NCI-H526 (cell line): ENCODE measurements at regions not wholly inside any gene's neighbourhood (a gene's known extent, or its start where the extent isn't known, plus 50 kb on each side); places are given as distances from the start of the nearest gene placed in this dataset.
A peak's percentile ranks its signal among the peaks of the same experiment; 100 is the strongest.
"Not testable (repeated sequence)": the region's sequence is repeated elsewhere in the genome, so short reads cannot be mapped to it uniquely, and the experiment has no call there.

Source experiments
- DNase-seq, 2 experiments: peaks; one replicate each; lab custom pipeline; 2025; lab: John Stamatoyannopoulos, UW

DNA sequence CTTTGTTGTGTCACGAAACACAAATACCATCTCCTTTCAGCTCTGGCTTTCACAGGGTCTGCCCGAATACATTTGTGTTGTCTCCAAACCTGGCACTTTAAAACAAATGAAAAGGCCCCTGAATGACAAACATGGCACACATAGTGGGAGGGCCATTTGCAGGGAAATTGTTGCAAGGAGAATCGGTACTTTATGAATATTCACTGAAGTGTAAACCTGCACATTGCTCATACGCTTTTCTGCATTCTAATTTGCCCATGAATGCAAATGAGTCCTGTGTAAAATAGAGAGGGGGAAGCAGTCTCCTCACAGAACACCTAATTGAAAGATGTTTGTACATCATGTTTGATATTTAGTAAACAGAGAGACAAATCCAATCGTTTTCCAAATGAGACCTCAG, 82.7 kb upstream of the PCDH8 start:
- peak; percentile 96 to 97 for DNase-seq

DNA sequence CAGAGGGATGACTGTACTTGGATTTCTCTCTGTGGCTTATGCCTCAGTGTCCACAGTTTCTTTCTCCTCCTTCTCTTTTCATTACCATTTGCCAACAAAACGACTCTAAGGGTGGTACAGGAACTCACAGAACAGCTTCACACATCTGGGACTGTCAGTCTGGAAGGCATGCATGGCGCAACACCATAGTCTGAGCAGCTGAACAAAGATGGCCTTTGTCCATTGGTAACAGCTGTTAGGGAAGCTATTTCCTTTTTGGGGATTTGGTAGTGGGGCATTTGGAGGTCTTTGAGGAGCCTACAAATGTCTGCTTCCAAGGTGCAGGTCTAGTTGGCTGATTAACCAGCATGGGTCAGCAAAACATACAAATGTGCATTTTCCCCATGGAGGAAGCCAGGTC, 81.4 kb upstream of the PCDH8 start:
- no peak for DNase-seq

DNA sequence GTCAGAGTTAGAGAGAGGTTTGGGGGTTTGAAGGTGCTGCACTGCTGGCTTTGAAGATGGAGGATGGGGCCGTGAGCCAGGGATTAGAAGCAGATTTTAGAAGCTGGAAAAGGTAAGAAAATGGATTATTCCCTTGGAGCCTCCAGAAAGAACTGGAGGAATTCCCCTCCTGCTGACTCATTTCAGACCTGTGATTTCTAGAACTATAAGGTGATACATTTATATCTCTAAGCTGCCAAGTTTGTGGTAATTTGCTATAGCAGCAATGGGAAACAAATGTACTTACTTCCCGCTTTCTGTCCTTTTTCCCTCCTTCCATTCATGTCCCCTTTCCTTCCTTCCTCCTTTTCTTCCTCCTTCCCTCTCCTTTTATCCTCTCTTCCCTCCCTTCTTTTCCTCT, 78.5 kb upstream of the PCDH8 start:
- DNase-seq = no peak

DNA sequence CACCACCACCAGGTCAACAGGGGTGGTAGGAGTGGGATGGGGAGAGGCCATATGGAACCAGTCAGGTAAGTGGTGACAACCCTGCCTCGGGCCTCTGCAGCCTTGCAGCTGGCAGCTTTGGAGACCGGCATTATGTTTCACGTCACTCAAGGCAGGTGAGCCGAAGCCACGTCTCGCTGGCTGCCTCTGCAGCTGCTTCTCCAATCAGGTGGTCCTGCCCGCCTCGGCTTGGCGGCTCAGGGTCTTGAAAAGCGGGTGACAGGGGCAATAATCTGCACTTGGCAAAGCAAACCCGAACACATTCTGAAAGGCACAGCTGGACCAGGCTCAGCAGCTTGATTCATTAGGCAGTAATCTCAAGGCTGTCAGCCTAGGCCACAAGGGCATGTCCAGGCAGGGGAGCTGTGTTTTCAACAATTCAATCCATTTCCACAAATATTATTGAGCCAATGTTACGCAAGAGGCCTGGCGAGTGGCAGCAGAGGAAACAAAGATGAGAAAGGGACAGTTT, 77.4 kb upstream of the PCDH8 start:
- DNase-seq = peak in 1 of 2 experiments; percentile 69

DNA sequence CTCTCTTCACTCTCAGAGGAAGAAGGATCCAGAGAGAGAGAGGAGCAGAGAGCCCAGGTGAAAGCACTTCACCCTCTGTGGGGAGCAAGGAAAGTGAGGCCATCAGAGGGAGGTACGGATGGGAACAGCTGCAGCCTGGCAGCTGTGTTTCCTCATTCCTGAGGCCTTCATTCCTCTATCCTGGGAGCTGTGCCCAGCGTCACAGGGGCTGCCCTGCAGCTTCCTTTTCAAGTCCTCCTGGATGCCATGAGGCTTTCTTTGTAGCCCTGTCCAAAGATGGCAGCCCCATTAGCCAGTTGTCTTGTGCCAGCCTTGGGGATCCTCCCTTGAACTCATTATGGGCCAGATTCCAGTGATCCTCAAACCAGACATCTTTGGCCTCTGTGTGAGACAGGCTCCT, 76.8 kb upstream of the PCDH8 start:
- no peak for DNase-seq

DNA sequence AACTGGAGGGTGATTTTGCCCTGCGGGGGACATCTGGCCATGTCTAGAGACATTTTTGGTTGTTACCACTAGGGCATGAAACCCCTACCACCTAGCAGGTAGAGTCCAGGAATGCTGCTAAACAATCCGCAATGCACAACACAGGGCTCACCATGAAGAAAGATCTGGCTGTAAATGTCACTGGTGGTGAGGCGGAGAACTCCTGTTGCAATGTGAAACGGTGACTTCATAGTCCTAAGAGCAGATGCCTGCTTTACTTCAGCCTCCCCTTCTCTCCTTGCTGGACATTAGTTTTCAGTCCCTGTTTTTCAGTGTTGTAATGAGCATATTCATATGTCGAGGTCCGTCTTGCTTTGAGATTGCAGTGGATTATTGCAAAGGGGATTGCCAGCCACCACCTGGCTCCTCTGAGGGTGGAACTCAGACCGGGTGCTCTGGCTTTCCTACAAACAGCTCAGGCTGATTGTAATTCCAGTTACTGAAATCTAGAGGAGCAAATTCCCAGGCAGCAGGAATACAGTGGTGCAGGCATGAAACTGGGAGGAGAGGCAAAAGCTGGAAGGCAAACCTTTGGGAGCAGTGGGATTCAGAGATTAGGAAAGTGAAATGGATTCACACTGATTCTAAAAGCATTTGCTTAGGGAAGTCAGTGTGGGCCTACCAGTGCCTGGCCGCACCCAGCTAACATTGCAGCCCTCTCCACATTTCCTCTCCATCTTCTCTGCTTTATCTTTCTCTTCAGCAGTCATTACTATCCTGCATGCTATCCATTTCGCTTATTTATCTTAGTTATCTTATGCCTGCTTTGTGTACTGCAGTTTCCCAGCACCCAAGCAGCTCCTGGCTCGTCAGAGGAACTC, 76.1 kb upstream of the PCDH8 start:
- DNase-seq = no peak

DNA sequence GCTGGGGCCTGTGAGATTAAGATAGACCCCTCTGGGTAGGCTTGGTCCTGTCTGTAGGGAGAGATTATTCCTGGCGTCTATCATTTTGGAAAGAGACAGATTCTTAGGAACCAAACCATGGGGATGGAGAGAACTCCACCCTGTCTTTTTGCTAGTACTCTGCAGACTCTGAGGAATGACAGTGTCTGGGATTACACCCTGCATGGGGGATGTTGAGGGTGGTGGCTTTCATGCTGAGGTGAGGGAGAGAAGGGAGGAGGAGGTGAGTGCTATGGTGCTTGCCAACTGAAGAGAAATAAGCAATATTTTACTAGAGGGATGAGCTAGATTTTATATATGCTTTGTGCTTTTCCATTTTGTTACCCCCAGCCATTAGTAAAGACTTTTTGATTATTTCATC, 74.5 kb upstream of the PCDH8 start:
- DNase-seq = no peak

DNA sequence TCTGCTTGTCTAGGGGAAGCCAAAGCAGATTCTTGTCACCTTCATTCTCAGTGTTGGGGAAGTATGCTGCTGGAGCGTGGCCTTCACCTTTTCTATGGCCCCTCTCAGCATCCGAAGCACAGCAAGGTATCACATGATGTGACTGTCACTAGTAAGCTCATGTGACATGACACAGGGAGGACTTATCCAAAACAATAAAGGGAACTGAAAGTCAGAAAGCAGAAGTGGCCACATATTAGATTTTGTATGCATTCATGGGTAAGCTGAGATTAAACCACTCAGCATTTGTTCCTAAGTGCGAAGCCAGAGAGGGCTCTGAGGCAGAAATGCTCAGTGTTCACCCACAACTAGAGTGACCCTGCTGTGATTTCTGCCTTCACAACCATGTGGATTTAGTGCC, 72.8 kb upstream of the PCDH8 start:
- DNase-seq = no peak

DNA sequence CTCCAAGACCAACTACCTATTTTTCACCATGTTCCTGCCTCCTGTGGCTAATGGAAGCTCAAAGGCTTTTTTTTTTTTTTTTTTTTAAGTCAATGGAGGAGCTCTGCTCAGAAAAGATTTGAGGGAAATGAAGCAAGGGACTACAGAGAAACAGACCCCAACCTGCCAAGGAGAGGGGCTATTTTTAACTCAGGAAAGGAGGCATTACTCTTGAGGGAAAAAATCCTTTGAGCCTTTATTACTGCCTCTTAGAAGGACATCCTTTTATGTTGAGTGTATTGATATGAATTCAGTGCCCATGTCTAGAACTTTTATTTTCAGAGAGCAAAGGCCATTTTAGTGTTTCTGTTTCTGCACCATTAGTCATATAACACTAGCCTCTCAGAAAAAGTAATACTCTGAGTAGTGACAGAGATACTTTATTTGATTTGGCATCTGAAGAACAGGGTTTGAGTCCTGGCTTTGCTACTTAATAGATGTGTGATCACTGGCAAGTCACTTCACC, 68.1 kb upstream of the PCDH8 start:
- DNase-seq = no peak

DNA sequence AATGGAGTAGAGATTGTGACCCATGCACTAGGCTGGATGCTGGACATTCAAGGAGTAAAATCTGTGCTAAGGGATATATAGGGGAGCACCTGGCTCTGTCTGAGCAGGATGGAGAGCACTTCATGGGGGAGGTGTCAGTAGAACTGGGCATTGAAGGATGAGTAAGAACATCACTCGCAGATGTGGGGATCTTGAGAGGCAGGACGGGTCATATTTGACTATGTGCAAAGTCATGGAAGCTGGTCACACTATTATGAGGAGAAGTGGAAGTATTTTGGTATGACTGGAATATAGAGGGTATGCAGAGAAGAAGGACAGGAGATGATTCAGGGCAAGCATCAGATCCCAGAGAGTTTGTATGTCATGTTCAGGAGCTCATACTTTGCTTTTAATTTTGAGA, 62.9 kb upstream of the PCDH8 start:
- DNase-seq = no peak

DNA sequence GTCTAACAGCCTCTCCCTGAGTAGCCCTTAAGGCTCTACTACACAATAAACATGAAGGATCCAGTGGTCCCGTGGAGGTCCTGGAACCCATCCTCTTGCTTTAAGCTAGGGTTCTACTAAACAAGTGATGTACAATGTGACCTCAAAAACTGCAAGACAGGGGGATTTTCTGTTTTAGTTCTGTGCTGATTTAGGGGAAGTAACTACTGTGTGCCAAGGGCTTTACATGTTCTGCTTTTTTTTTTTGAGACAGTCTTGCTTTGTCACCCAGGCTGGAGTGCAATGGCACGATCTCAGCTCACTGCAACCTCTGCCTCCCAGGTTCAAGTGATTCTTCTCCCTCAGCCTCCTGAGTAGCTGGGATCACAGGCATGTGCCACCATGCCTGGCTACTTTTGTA, 61.9 kb upstream of the PCDH8 start:
- DNase-seq = not testable (repeated sequence)

DNA sequence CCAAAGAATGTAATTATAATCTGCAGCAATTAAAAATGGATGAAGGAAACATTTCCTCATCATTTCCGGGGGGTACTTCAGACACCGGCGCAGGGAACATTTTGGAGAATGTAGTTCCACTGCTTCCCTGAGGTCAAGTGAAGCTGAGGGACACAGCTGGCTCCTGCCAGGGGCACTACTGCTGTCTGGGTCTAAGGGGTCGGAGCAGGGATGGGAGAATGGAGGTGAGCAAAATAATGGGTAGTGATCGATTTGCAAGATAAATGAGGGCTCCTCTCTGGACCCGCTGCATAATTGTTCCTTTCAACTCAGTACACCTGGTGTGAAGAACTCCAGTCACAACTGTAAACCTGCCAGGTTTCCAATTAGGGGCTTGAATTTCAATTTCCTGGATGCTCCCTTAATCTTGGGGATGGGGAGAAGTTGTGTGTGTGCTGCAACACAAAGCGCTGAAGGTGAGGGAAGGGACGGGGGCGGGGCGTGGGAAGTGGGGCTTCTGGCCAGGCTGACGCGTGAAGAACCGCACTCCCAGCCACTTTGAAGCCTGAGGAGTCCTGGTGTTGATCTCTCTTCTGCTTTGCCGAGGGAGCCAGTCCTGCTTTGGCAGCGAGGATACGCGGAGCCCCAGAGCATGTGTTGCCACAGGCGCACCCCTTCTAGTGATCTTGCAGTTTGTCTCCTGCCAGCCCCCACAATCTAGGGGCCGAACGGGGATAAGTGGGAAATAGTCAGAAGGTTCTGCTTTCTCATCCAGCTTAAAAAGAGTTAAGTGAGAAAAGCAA, 57.9 kb upstream of the PCDH8 start:
- DNase-seq = no peak

DNA sequence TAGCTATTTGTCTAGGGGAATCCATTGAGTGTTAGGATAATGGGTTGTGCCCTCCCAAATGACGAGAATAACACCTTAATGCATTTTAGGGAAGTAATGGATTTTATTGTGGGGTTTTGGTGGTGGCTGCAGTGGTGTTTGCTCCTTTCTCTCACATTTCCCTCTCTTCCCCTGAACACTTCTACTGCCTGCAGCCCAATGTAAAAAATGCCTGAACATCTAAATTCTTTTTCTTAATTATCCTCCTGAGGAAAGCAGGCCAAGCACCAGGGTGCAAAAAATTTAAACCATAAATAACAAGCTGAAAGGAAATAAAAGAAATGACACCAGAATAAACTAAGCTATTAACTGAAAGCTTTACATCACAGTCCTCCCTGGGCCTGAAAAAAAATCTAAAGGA, 57.3 kb upstream of the PCDH8 start:
- DNase-seq = no peak

DNA sequence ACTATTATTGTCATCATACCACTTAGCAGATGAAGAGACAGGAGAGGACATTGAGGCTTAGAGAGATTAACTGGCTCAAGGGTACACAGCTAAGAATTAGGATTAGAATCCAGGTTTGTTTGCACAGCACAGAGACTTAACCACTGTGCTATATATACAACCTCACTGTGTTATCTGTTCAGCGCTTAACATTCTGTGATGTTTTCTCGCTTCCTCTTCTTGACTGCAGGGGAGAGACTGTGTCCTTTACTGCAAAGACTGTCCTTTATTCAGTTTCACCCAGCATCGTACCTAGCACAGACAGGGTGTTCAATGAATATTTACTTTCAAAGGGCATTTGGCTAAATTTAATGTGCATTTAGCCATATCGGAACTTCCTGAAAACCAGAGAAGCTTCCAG, 54.9 kb upstream of the PCDH8 start:
- DNase-seq = peak in 1 of 2 experiments; percentile 31

DNA sequence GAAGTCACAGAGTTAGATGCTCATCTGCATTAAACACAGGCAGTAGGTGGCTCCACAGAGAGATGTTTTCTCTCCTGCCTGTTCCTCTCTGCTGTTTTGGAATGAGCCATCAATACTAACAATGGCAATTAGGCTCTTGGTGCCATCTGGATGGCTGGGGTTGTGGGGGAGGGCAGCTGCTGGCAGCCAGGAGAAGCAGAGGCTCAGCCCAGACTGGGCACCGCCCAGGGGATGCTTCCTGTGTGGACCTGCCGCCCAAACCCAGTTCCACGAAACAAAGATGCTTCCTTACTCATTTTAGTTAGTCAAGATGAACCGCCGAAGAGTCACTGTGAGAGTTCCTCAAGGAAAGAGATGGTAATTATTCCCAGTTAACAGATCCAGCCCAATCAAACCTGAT, 50.8 kb upstream of the PCDH8 start:
- DNase-seq = no peak
